ENCODE measurements at regions not wholly inside any gene's neighbourhood (a gene's known extent, or its start where the extent isn't known, plus 50 kb on each side); places are given as distances from the start of the nearest gene placed in this dataset.

DNA sequence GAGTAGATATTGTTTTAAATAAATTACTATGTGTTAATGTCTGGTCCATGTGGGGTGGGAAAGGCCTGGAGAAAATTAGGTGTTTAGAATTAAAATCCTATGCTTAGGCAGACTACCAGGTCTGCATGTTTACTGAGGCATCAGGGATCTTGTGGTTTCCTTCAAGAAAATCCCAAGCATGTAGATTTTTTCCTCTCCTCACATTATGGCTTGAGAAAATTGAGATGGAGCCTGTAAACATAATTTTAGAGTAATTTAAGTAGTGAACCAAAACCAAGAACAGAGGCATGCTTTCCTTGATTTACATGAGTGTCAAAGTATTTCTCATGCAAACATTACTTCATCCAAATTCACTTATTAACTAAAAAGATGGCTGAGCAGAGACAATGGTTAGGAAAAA is 823.7 kb downstream of the AACS start:
- Histone ChIP-seq H3K36me3 (replicated peaks in 1 of 2; ENCODE audit: control extremely low read depth in 1 of 2, control insufficient read depth in 1 of 2, extremely low read depth in 1 of 2, insufficient read depth in 2 of 2, low read length in 1 of 2) (no peaks in the 10 kb centered on the region), H3K27ac (ENCODE audit: low read length in 2 of 2) (no peak overlapping the region), H2AFZ (ENCODE audit: insufficient read depth, low read depth, low read length, poor library complexity, severe bottlenecking) (no peak overlapping the region), H3K9ac (ENCODE audit: low read length) (no peak overlapping the region), H3K9me3 (ENCODE audit: control extremely low read depth in 1 of 3, control insufficient read depth in 2 of 3, insufficient read depth in 1 of 3, low read length in 2 of 3) (peaks cover 0 to 3% (median 0%) of the 10 kb centered on the region in 3 donors), H3K79me2 (ENCODE audit: control insufficient read depth, insufficient read depth, low read length) (no peaks in the 10 kb centered on the region), H3K4me1 (ENCODE audit: control insufficient read depth in 2 of 2, insufficient read depth in 2 of 2, low read length in 2 of 2) (no peaks in the 10 kb centered on the region), H3K4me3 (ENCODE audit: control extremely low read depth in 1 of 5, extremely low read depth in 1 of 5, insufficient read depth in 1 of 5, low read depth in 2 of 5, low read length in 4 of 5) (no peak overlapping the region), H3K4me2 (replicated peaks; ENCODE audit: low read depth, low read length, poor library complexity, severe bottlenecking) (no peak overlapping the region), H4K20me1 (ENCODE audit: control insufficient read depth, insufficient read depth, low read length, poor library complexity, severe bottlenecking) (no peaks in the 10 kb centered on the region), H3K27me3 (replicated peaks in 1 of 4; ENCODE audit: control extremely low read depth in 1 of 4, control insufficient read depth in 3 of 4, insufficient read depth in 4 of 4, low read length in 3 of 4) (no peaks in the 10 kb centered on the region)
- ChIA-PET POLR2A (no interaction called here), CTCF (no interaction called here)
- Mint-ChIP-seq H3K9me3 (ENCODE audit: insufficient read depth) (peaks cover 2% of the 10 kb centered on the region), H3K27ac (no peak overlapping the region), H3K4me3 (no peak overlapping the region), H3K27me3 (no peaks in the 10 kb centered on the region), H3K4me1 (no peaks in the 10 kb centered on the region)
- intact Hi-C loops (cut with micrococcal nuclease), result no loop called here
- no peak for TF ChIP-seq EZH2 (IDR thresholded peaks at IDR 0.05; ENCODE audit: borderline replicate concordance, insufficient read depth, low read depth, low read length, poor library complexity, severe bottlenecking)
- no peak for TF ChIP-seq CTCF (IDR thresholded peaks at IDR 0.05)
- DNase-seq (no peak), ATAC-seq (ENCODE audit: low read depth) (no peak)

GRCh38 chr12:125889742-125890141 is 824.5 kb downstream of the AACS start:
- Mint-ChIP-seq H3K27me3 (no peaks in the 10 kb centered on the region), H3K27ac (no peak overlapping the region), H3K9me3 (ENCODE audit: insufficient read depth) (no peaks in the 10 kb centered on the region), H3K4me3 (no peak overlapping the region), H3K4me1 (no peaks in the 10 kb centered on the region)
- Histone ChIP-seq H3K27me3 (replicated peaks in 1 of 4; ENCODE audit: control extremely low read depth in 1 of 4, control insufficient read depth in 3 of 4, insufficient read depth in 4 of 4, low read length in 3 of 4) (no peaks in the 10 kb centered on the region), H3K9me3 (ENCODE audit: control extremely low read depth in 1 of 3, control insufficient read depth in 2 of 3, insufficient read depth in 1 of 3, low read length in 2 of 3) (peaks cover 0 to 3% (median 0%) of the 10 kb centered on the region in 3 donors), H3K79me2 (ENCODE audit: control insufficient read depth, insufficient read depth, low read length) (no peaks in the 10 kb centered on the region), H3K4me3 (ENCODE audit: control extremely low read depth in 1 of 5, extremely low read depth in 1 of 5, insufficient read depth in 1 of 5, low read depth in 2 of 5, low read length in 4 of 5) (no peak overlapping the region), H4K20me1 (ENCODE audit: control insufficient read depth, insufficient read depth, low read length, poor library complexity, severe bottlenecking) (no peaks in the 10 kb centered on the region), H3K27ac (ENCODE audit: low read length in 2 of 2) (no peak overlapping the region), H3K4me1 (ENCODE audit: control insufficient read depth in 2 of 2, insufficient read depth in 2 of 2, low read length in 2 of 2) (no peaks in the 10 kb centered on the region), H2AFZ (ENCODE audit: insufficient read depth, low read depth, low read length, poor library complexity, severe bottlenecking) (no peak overlapping the region), H3K9ac (ENCODE audit: low read length) (no peak overlapping the region), H3K36me3 (replicated peaks in 1 of 2; ENCODE audit: control extremely low read depth in 1 of 2, control insufficient read depth in 1 of 2, extremely low read depth in 1 of 2, insufficient read depth in 2 of 2, low read length in 1 of 2) (no peaks in the 10 kb centered on the region), H3K4me2 (replicated peaks; ENCODE audit: low read depth, low read length, poor library complexity, severe bottlenecking) (no peak overlapping the region)
- TF ChIP-seq EZH2 (IDR thresholded peaks at IDR 0.05; ENCODE audit: borderline replicate concordance, insufficient read depth, low read depth, low read length, poor library complexity, severe bottlenecking) (no peak), CTCF (IDR thresholded peaks at IDR 0.05) (no peak)
- POLR2A ChIA-PET, result no interaction called here
- DNase-seq (no peak), ATAC-seq (ENCODE audit: low read depth) (no peak)
- CTCF ChIA-PET, result no interaction called here
- intact Hi-C loops (cut with micrococcal nuclease), result no loop called here
- 44% methylated on average over 5 of the region's 6 CpGs for WGBS (ENCODE audit: insufficient coverage)

Measured in B cell (primary cell).